HCEC 1CT (cell line): ENCODE measurements at regions not wholly inside any gene's neighbourhood (a gene's known extent, or its start where the extent isn't known, plus 50 kb on each side); places are given as distances from the start of the nearest gene placed in this dataset.
"Not testable (repeated sequence)": the region's sequence is repeated elsewhere in the genome, so short reads cannot be mapped to it uniquely, and the experiment has no call there.

Experiments used
- DNase-seq: peaks from one replicate; pipeline ENCODE4 v3.0.0-alpha.2; 2017

- DNase-seq, result no peak
Measured at GRCh38 chr14:81765651-81766275, 232.1 kb upstream of the SEL1L start.

GRCh38 chr14:81766321-81766915 lies 232.8 kb upstream of the SEL1L start:
- no peak for DNase-seq

GRCh38 chr14:81767266-81767995 lies 233.8 kb upstream of the SEL1L start:
- no peak for DNase-seq

GRCh38 chr14:81771651-81772275 lies 238.1 kb upstream of the SEL1L start:
- DNase-seq, result no peak

GRCh38 chr14:81772381-81772780 lies 238.7 kb upstream of the SEL1L start:
- no peak for DNase-seq

GRCh38 chr14:81776531-81776930 lies 242.9 kb upstream of the SEL1L start:
- no peak for DNase-seq

- DNase-seq, result not testable (repeated sequence)
Measured at GRCh38 chr14:81781798-81782197, 248.1 kb upstream of the SEL1L start.

GRCh38 chr14:81784084-81784483 lies 250.4 kb upstream of the SEL1L start:
- no peak for DNase-seq

GRCh38 chr14:81797315-81797714 lies 263.7 kb upstream of the SEL1L start:
- no peak for DNase-seq

- no peak for DNase-seq
Measured at GRCh38 chr14:81801921-81802320, 268.3 kb upstream of the SEL1L start.

- DNase-seq, result no peak
Measured at GRCh38 chr14:81802341-81802740, 268.7 kb upstream of the SEL1L start.

GRCh38 chr14:81805785-81806184 lies 272.1 kb upstream of the SEL1L start:
- no peak for DNase-seq

- DNase-seq, result no peak
Measured at GRCh38 chr14:81811705-81812269, 278.1 kb upstream of the SEL1L start.

- DNase-seq, result no peak
Measured at GRCh38 chr14:81818271-81818670, 284.6 kb upstream of the SEL1L start.

- no peak for DNase-seq
Measured at GRCh38 chr14:81819344-81819743, 285.7 kb upstream of the SEL1L start.

- no peak for DNase-seq
Measured at GRCh38 chr14:81819910-81820309, 286.3 kb upstream of the SEL1L start.

GRCh38 chr14:81826081-81826480 lies 292.4 kb upstream of the SEL1L start:
- DNase-seq, result no peak

GRCh38 chr14:81829447-81829846 lies 295.8 kb upstream of the SEL1L start:
- DNase-seq, result no peak

- DNase-seq, result no peak
Measured at GRCh38 chr14:81831128-81831820, 297.6 kb upstream of the SEL1L start.

- no peak for DNase-seq
Measured at GRCh38 chr14:81834308-81834707, 300.7 kb upstream of the SEL1L start.

- DNase-seq, result no peak
Measured at GRCh38 chr14:81837304-81837703, 303.7 kb upstream of the SEL1L start.

- no peak for DNase-seq
Measured at GRCh38 chr14:81839056-81839455, 305.4 kb upstream of the SEL1L start.

- DNase-seq, result no peak
Measured at GRCh38 chr14:81841346-81841745, 307.7 kb upstream of the SEL1L start.
